ENCODE measurements at regions not wholly inside any gene's neighbourhood (a gene's known extent, or its start where the extent isn't known, plus 50 kb on each side); places are given as distances from the start of the nearest gene placed in this dataset.

GRCh38 chr16:9607515-9608230 lies 516.2 kb downstream of the HAPSTR1 start:
- TF ChIP-seq CTCF (IDR thresholded peaks at IDR 0.05), result no peak
- no peak for DNase-seq (ENCODE audit: low spot score)
- H3K36me3 ChIP-seq, result no peaks in the 10 kb centered on the region
- ATAC-seq (ENCODE audit: insufficient number of reproducible peaks, low FRiP score, low read depth), result no peak
- no peak overlapping the region for H3K4me3 ChIP-seq
- no peaks in the 10 kb centered on the region for H3K4me1 ChIP-seq (ENCODE audit: control insufficient read depth in 1 of 2, low read depth in 2 of 2)
- no peaks in the 10 kb centered on the region for H3K9me3 ChIP-seq
- no peaks in the 10 kb centered on the region for H3K27me3 ChIP-seq (replicated peaks; ENCODE audit: insufficient read depth)
- H3K27ac ChIP-seq, result no peak overlapping the region

GRCh38 chr16:9610727-9611126 lies 519.3 kb downstream of the HAPSTR1 start:
- no peaks in the 10 kb centered on the region for H3K9me3 ChIP-seq
- ATAC-seq (ENCODE audit: insufficient number of reproducible peaks, low FRiP score, low read depth) (no peak), DNase-seq (ENCODE audit: low spot score) (no peak)
- H3K36me3 ChIP-seq, result no peaks in the 10 kb centered on the region
- no peaks in the 10 kb centered on the region for H3K27me3 ChIP-seq (replicated peaks; ENCODE audit: insufficient read depth)
- no peak overlapping the region for H3K4me3 ChIP-seq
- TF ChIP-seq CTCF (IDR thresholded peaks at IDR 0.05), result no peak
- H3K4me1 ChIP-seq (ENCODE audit: control insufficient read depth in 1 of 2, low read depth in 2 of 2), result no peaks in the 10 kb centered on the region
- no peak overlapping the region for H3K27ac ChIP-seq

- H3K27me3 ChIP-seq (replicated peaks; ENCODE audit: insufficient read depth), result no peaks in the 10 kb centered on the region
- no peak overlapping the region for H3K27ac ChIP-seq
- no peak for DNase-seq (ENCODE audit: low spot score)
- no peak overlapping the region for H3K4me3 ChIP-seq
- H3K36me3 ChIP-seq, result no peaks in the 10 kb centered on the region
- ATAC-seq (ENCODE audit: insufficient number of reproducible peaks, low FRiP score, low read depth), result no peak
- TF ChIP-seq CTCF (IDR thresholded peaks at IDR 0.05), result no peak
- H3K4me1 ChIP-seq (ENCODE audit: control insufficient read depth in 1 of 2, low read depth in 2 of 2), result no peaks in the 10 kb centered on the region
- no peaks in the 10 kb centered on the region for H3K9me3 ChIP-seq
These were observed 520.8 kb downstream of the HAPSTR1 start for GRCh38 chr16:9612267-9612666.

GRCh38 chr16:9614389-9614788 lies 522.9 kb downstream of the HAPSTR1 start:
- no peak for ATAC-seq (ENCODE audit: insufficient number of reproducible peaks, low FRiP score, low read depth)
- Histone ChIP-seq H3K27ac (no peak overlapping the region), H3K27me3 (replicated peaks; ENCODE audit: insufficient read depth) (no peaks in the 10 kb centered on the region), H3K4me3 (no peak overlapping the region), H3K4me1 (ENCODE audit: control insufficient read depth in 1 of 2, low read depth in 2 of 2) (no peaks in the 10 kb centered on the region), H3K36me3 (no peaks in the 10 kb centered on the region), H3K9me3 (no peaks in the 10 kb centered on the region)
- TF ChIP-seq CTCF (IDR thresholded peaks at IDR 0.05), result no peak
- no peak for DNase-seq (ENCODE audit: low spot score)

GRCh38 chr16:9622268-9622667 lies 530.8 kb downstream of the HAPSTR1 start:
- H3K4me3 ChIP-seq, result no peak overlapping the region
- no peaks in the 10 kb centered on the region for H3K27me3 ChIP-seq (replicated peaks; ENCODE audit: insufficient read depth)
- no peaks in the 10 kb centered on the region for H3K36me3 ChIP-seq
- no peak for DNase-seq (ENCODE audit: low spot score)
- no peak overlapping the region for H3K27ac ChIP-seq
- no peak for ATAC-seq (ENCODE audit: insufficient number of reproducible peaks, low FRiP score, low read depth)
- H3K9me3 ChIP-seq, result no peaks in the 10 kb centered on the region
- no peaks in the 10 kb centered on the region for H3K4me1 ChIP-seq (ENCODE audit: control insufficient read depth in 1 of 2, low read depth in 2 of 2)
- no peak for TF ChIP-seq CTCF (IDR thresholded peaks at IDR 0.05)
